Keratinocyte (primary cell): ENCODE measurements at regions not wholly inside any gene's neighbourhood (a gene's known extent, or its start where the extent isn't known, plus 50 kb on each side); places are given as distances from the start of the nearest gene placed in this dataset.

Experiments
- DNase-seq: peaks from one replicate; pipeline ENCODE4 v3.0.0-alpha.2; 2011; ENCODE audit warnings: low read depth, missing footprints, low spot score
- FAIRE-seq: peaks from 2 replicates; lab custom pipeline; 2011; peaks lifted over from hg19 to GRCh38; lab: Jason Lieb, UNC
- H2AFZ ChIP-seq: 2 replicates; pipeline ENCODE4 v1.6.0; 2012; ENCODE audit warnings: low read length, control low read depth, inconsistent platforms; ENCODE audit not compliant: control insufficient read depth
- H3K27ac ChIP-seq: 2 replicates; pipeline ENCODE4 v1.5.1; 2011; ENCODE audit warnings: low read length; ENCODE audit not compliant: control insufficient read depth, insufficient read depth
- H3K27me3 ChIP-seq: 3 replicates; pipeline ENCODE4 v1.6.0; 2011; ENCODE audit warnings: low read length; ENCODE audit not compliant: control insufficient read depth, insufficient read depth; ENCODE audit errors: extremely low read depth
- H3K36me3 ChIP-seq, 2 experiments: 2 replicates in 1 of 2; 3 replicates in 1 of 2; pipeline ENCODE4 v1.5.1; 2011; ENCODE audit warnings: low read length in 2 of 2, mild to moderate bottlenecking in 1 of 2; ENCODE audit not compliant: control insufficient read depth in 2 of 2, insufficient read depth in 2 of 2; ENCODE audit errors: extremely low read depth in 1 of 2
- H3K4me1 ChIP-seq: 3 replicates; pipeline ENCODE4 v1.5.1; 2011; ENCODE audit warnings: low read length; ENCODE audit not compliant: control insufficient read depth, insufficient read depth; ENCODE audit errors: extremely low read depth
- H3K4me2 ChIP-seq: 3 replicates; pipeline ENCODE4 v1.6.0; 2011; ENCODE audit warnings: low read depth, low read length; ENCODE audit not compliant: control insufficient read depth, insufficient read depth; ENCODE audit errors: extremely low read depth
- H3K4me3 ChIP-seq, 3 experiments: fragments of 200-600 bp in 1 of 3; sonication (generic) in 1 of 3; 2 replicates in 2 of 3; 3 replicates in 1 of 3; pipeline ENCODE4 v1.5.1; 2011 to 2016; ENCODE audit warnings: low read length in 3 of 3, mild to moderate bottlenecking in 3 of 3, control low read depth in 2 of 3, inconsistent platforms in 1 of 3, low read depth in 1 of 3, mixed read lengths in 1 of 3, mixed run types in 1 of 3, moderate library complexity in 1 of 3; ENCODE audit not compliant: control insufficient read depth in 2 of 3, insufficient read depth in 2 of 3; ENCODE audit errors: extremely low read depth in 1 of 3
- H3K79me2 ChIP-seq: 2 replicates; pipeline ENCODE4 v1.6.0; 2012; ENCODE audit warnings: low read length; ENCODE audit not compliant: control insufficient read depth, insufficient read depth
- H3K9ac ChIP-seq: 3 replicates; pipeline ENCODE4 v1.6.0; 2011; ENCODE audit warnings: low read length; ENCODE audit not compliant: control insufficient read depth, insufficient read depth; ENCODE audit errors: extremely low read depth
- H3K9me1 ChIP-seq: 3 replicates; pipeline ENCODE4 v1.6.0; 2011; ENCODE audit warnings: low read length; ENCODE audit not compliant: control insufficient read depth, insufficient read depth; ENCODE audit errors: extremely low read depth
- H3K9me3 ChIP-seq: 2 replicates; pipeline ENCODE4 v1.5.1; 2012; ENCODE audit warnings: low read depth, low read length; ENCODE audit not compliant: control insufficient read depth
- H4K20me1 ChIP-seq: 3 replicates; pipeline ENCODE4 v1.6.0; 2011; ENCODE audit warnings: low read length; ENCODE audit not compliant: control insufficient read depth, insufficient read depth; ENCODE audit errors: extremely low read depth
- CTCF ChIP-seq, 3 experiments: IDR thresholded peaks in 1 of 3; conservative IDR thresholded peaks in 1 of 3; optimal IDR thresholded peaks in 1 of 3; 2 replicates in 2 of 3; 3 replicates in 1 of 3; pipeline versions ENCODE3 to v1.5.1; 2011; ENCODE audit warnings: low read length in 3 of 3, mild to moderate bottlenecking in 3 of 3, moderate library complexity in 2 of 3, control low read depth in 1 of 3, inconsistent platforms in 1 of 3; ENCODE audit not compliant: insufficient read depth in 2 of 3; ENCODE audit errors: extremely low read depth in 1 of 3
- EZH2 ChIP-seq: IDR thresholded peaks from one replicate; pipeline ENCODE4 v1.6.1; 2012; ENCODE audit warnings: inconsistent platforms, mild to moderate bottlenecking, low read length, moderate library complexity
- dilution Hi-C: fragments of 300-500 bp; cut with MboI; formaldehyde crosslinking; loops from one replicate; pipeline ENCODE4 v1.7.0; 2020; ENCODE audit warnings: low sequenced_read_pairs; ENCODE audit not compliant: extremely low pct_ligation_motif_present

- no peak for FAIRE-seq
- no peak for TF ChIP-seq CTCF (optimal IDR thresholded peaks at IDR 0.05 in 1 of 3, IDR thresholded peaks at IDR 0.05 in 1 of 3, conservative IDR thresholded peaks at IDR 0.05 in 1 of 3; ENCODE audit: extremely low read depth in 1 of 3, insufficient read depth in 2 of 3, low read length in 3 of 3)
- no peak for TF ChIP-seq EZH2
- Histone ChIP-seq H3K36me3 (no peaks in the 10 kb centered on the region), H3K9me3 (no peaks in the 10 kb centered on the region), H3K4me3 (peak overlapping the region in 2 of 3 experiments; percentile 48 to 72), H3K9me1 (no peaks in the 10 kb centered on the region), H3K9ac (no peak overlapping the region), H2AFZ (peak overlapping the region; percentile 58), H3K79me2 (no peaks in the 10 kb centered on the region), H3K27ac (no peak overlapping the region), H3K4me2 (peak overlapping the region; percentile 67), H3K4me1 (no peaks in the 10 kb centered on the region), H4K20me1 (no peaks in the 10 kb centered on the region), H3K27me3 (no peaks in the 10 kb centered on the region)
- no peak for DNase-seq
- dilution Hi-C loops: no loop called here
Observed at GRCh38 chr6:122322824-122323223, 76.6 kb upstream of the HSF2 start.

GRCh38 chr6:122323361-122323760 is 76.1 kb upstream of the HSF2 start:
- Histone ChIP-seq H3K79me2 (no peaks in the 10 kb centered on the region), H4K20me1 (no peaks in the 10 kb centered on the region), H3K9me3 (no peaks in the 10 kb centered on the region), H3K27ac (no peak overlapping the region), H3K27me3 (no peaks in the 10 kb centered on the region), H3K9me1 (no peaks in the 10 kb centered on the region), H3K36me3 (no peaks in the 10 kb centered on the region), H3K4me3 (peak overlapping the region in 1 of 3 experiments; percentile 72), H3K4me2 (peak overlapping the region; percentile 67), H2AFZ (no peak overlapping the region), H3K9ac (no peak overlapping the region), H3K4me1 (no peaks in the 10 kb centered on the region)
- TF ChIP-seq EZH2 (no peak), CTCF (optimal IDR thresholded peaks at IDR 0.05 in 1 of 3, IDR thresholded peaks at IDR 0.05 in 1 of 3, conservative IDR thresholded peaks at IDR 0.05 in 1 of 3; ENCODE audit: extremely low read depth in 1 of 3, insufficient read depth in 2 of 3, low read length in 3 of 3) (no peak)
- DNase-seq (no peak), FAIRE-seq (no peak)
- dilution Hi-C loops: no loop called here
